ENCODE measurements at regions not wholly inside any gene's neighbourhood (a gene's known extent, or its start where the extent isn't known, plus 50 kb on each side); places are given as distances from the start of the nearest gene placed in this dataset.

GRCh38 chr4:162793571-162793970 is 373.1 kb downstream of the NAF1 start:
- no peak for TF ChIP-seq CTCF (IDR thresholded peaks at IDR 0.05)
- no peak for TF ChIP-seq POLR2A (IDR thresholded peaks at IDR 0.05)

All from adrenal gland (tissue), 5 donors.